GM12865 (cell line): ENCODE measurements at regions not wholly inside any gene's neighbourhood (a gene's known extent, or its start where the extent isn't known, plus 50 kb on each side); places are given as distances from the start of the nearest gene placed in this dataset.
A peak's percentile ranks its signal among the peaks of the same experiment; 100 is the strongest.

ENCODE experiments used
- DNase-seq: peaks from one replicate; pipeline ENCODE4 v3.0.0; 2010; ENCODE audit warnings: low read depth
- H3K4me3 ChIP-seq: 2 replicates; pipeline ENCODE4 v1.5.1; 2011; ENCODE audit warnings: mild to moderate bottlenecking, low read depth, low read length, control low read depth
- CTCF ChIP-seq: IDR thresholded peaks from 2 replicates; pipeline ENCODE4 v1.5.1; 2011; ENCODE audit warnings: low read length, control low read depth, low read depth, inconsistent platforms; ENCODE audit not compliant: insufficient read depth; ENCODE audit errors: missing control alignments

GRCh38 chr10:110426294-110427181, 71.2 kb upstream of the DUSP5 start:
- TF ChIP-seq CTCF, result no peak
- DNase-seq, result peak; percentile 64
- H3K4me3 ChIP-seq, result no peak overlapping the region

- DNase-seq, result no peak
- no peak for TF ChIP-seq CTCF
- H3K4me3 ChIP-seq, result no peak overlapping the region
Measured at GRCh38 chr10:110429301-110429700, 68.4 kb upstream of the DUSP5 start.

GRCh38 chr10:110430340-110431273, 67.1 kb upstream of the DUSP5 start:
- H3K4me3 ChIP-seq, result no peak overlapping the region
- DNase-seq, result no peak
- TF ChIP-seq CTCF, result no peak

- DNase-seq, result no peak
- no peak overlapping the region for H3K4me3 ChIP-seq
- no peak for TF ChIP-seq CTCF
Measured at GRCh38 chr10:110431659-110432058, 66.0 kb upstream of the DUSP5 start.

GRCh38 chr10:110432084-110432483, 65.6 kb upstream of the DUSP5 start:
- no peak for TF ChIP-seq CTCF
- DNase-seq, result no peak

GRCh38 chr10:110432814-110433565, 64.7 kb upstream of the DUSP5 start:
- no peak for TF ChIP-seq CTCF
- H3K4me3 ChIP-seq, result no peak overlapping the region
- DNase-seq, result no peak

More at GRCh38 chr10:110432084-110432483, 65.6 kb upstream of the DUSP5 start:
- no peak overlapping the region for H3K4me3 ChIP-seq
